Astrocyte (in vitro differentiated cells and primary cell): ENCODE measurements at regions not wholly inside any gene's neighbourhood (a gene's known extent, or its start where the extent isn't known, plus 50 kb on each side); places are given as distances from the start of the nearest gene placed in this dataset.

Experiments
- DNase-seq: peaks from one replicate; pipeline ENCODE4 v3.0.0-alpha.2; 2010; ENCODE audit warnings: low read depth
- FAIRE-seq: peaks from 2 replicates; lab custom pipeline; 2011; peaks lifted over from hg19 to GRCh38; lab: Jason Lieb, UNC
- H2AFZ ChIP-seq: 2 replicates; pipeline ENCODE4 v1.6.0; 2012; ENCODE audit warnings: low read depth, low read length, inconsistent platforms
- H3K27ac ChIP-seq: 2 replicates; pipeline ENCODE4 v1.5.1; 2011; ENCODE audit warnings: low read depth, low read length, inconsistent platforms
- H3K27me3 ChIP-seq: 2 replicates; pipeline ENCODE4 v1.6.0; 2011; ENCODE audit warnings: low read length, inconsistent platforms; ENCODE audit not compliant: insufficient read depth
- H3K36me3 ChIP-seq: 2 replicates; pipeline ENCODE4 v1.5.1; 2011; ENCODE audit warnings: low read length, inconsistent platforms; ENCODE audit not compliant: insufficient read depth
- H3K4me1 ChIP-seq: 2 replicates; pipeline ENCODE4 v1.5.1; 2011; ENCODE audit warnings: low read length, inconsistent platforms; ENCODE audit not compliant: insufficient read depth
- H3K4me2 ChIP-seq: 2 replicates; pipeline ENCODE4 v1.6.0; 2012; ENCODE audit warnings: low read length, inconsistent platforms
- H3K4me3 ChIP-seq: 2 replicates; pipeline ENCODE4 v1.5.1; 2011; ENCODE audit warnings: low read depth, mild to moderate bottlenecking, low read length, inconsistent platforms; ENCODE audit not compliant: insufficient read depth
- H3K79me2 ChIP-seq: 2 replicates; pipeline ENCODE4 v1.6.0; 2012; ENCODE audit warnings: mild to moderate bottlenecking, low read length, inconsistent platforms; ENCODE audit not compliant: insufficient read depth
- H3K9ac ChIP-seq: 2 replicates; pipeline ENCODE4 v1.6.0; 2012; ENCODE audit warnings: mild to moderate bottlenecking, low read length, inconsistent platforms
- H3K9me3 ChIP-seq: 2 replicates; pipeline ENCODE4 v1.5.1; 2012; ENCODE audit warnings: low read depth, mild to moderate bottlenecking, low read length, inconsistent platforms; ENCODE audit not compliant: insufficient read depth
- H4K20me1 ChIP-seq: 2 replicates; pipeline ENCODE4 v1.6.0; 2012; ENCODE audit warnings: low read length, inconsistent platforms; ENCODE audit not compliant: insufficient read depth
- H3K27ac Mint-ChIP-seq: one replicate; pipeline ENCODE4 v1.8.0; 2021; ENCODE audit warnings: mild to moderate bottlenecking, mixed read lengths; ENCODE audit not compliant: unreplicated experiment
- H3K27me3 Mint-ChIP-seq: one replicate; pipeline ENCODE4 v1.8.0; 2021; ENCODE audit warnings: low read depth, mixed read lengths; ENCODE audit not compliant: unreplicated experiment
- H3K36me3 Mint-ChIP-seq: one replicate; pipeline ENCODE4 v1.8.0; 2021; ENCODE audit warnings: low read depth, mixed read lengths; ENCODE audit not compliant: unreplicated experiment
- H3K4me1 Mint-ChIP-seq: one replicate; pipeline ENCODE4 v1.8.0; 2021; ENCODE audit warnings: low read depth, mixed read lengths; ENCODE audit not compliant: unreplicated experiment
- H3K4me3 Mint-ChIP-seq: one replicate; pipeline ENCODE4 v1.8.0; 2021; ENCODE audit warnings: mild to moderate bottlenecking, moderate library complexity, mixed read lengths; ENCODE audit not compliant: unreplicated experiment
- H3K9me3 Mint-ChIP-seq: one replicate; pipeline ENCODE4 v1.8.0; 2021; ENCODE audit warnings: mild to moderate bottlenecking, mixed read lengths; ENCODE audit not compliant: unreplicated experiment
- CTCF ChIP-seq: IDR thresholded peaks from 2 replicates; pipeline ENCODE4 v1.5.1; 2011; ENCODE audit warnings: low read depth, mild to moderate bottlenecking, inconsistent platforms, low read length, moderate library complexity; ENCODE audit not compliant: insufficient read depth
- EZH2 ChIP-seq: IDR thresholded peaks from 2 replicates; pipeline ENCODE4 v1.6.1; 2012; ENCODE audit warnings: mild to moderate bottlenecking, low read length, inconsistent platforms; ENCODE audit not compliant: insufficient read depth

GRCh38 chr1:82614090-82614489 is 813.4 kb downstream of the ADGRL2 start:
- Mint-ChIP-seq H3K27ac (no peak overlapping the region), H3K4me1 (no peaks in the 10 kb centered on the region), H3K27me3 (no peaks in the 10 kb centered on the region), H3K9me3 (no peaks in the 10 kb centered on the region), H3K4me3 (no peak overlapping the region), H3K36me3 (no peaks in the 10 kb centered on the region)
- Histone ChIP-seq H3K9me3 (no peaks in the 10 kb centered on the region), H3K4me3 (no peak overlapping the region), H3K36me3 (no peaks in the 10 kb centered on the region), H2AFZ (no peak overlapping the region), H3K9ac (no peak overlapping the region), H3K79me2 (no peaks in the 10 kb centered on the region), H4K20me1 (no peaks in the 10 kb centered on the region), H3K27me3 (no peaks in the 10 kb centered on the region), H3K4me1 (no peaks in the 10 kb centered on the region), H3K4me2 (no peak overlapping the region), H3K27ac (no peak overlapping the region)
- no peak for TF ChIP-seq CTCF
- no peak for TF ChIP-seq EZH2
- no peak for DNase-seq
- FAIRE-seq = no peak

GRCh38 chr1:82612986-82613385 is 812.3 kb downstream of the ADGRL2 start:
- Histone ChIP-seq H3K27ac (no peak overlapping the region), H3K79me2 (no peaks in the 10 kb centered on the region), H3K9me3 (no peaks in the 10 kb centered on the region), H3K9ac (no peak overlapping the region), H3K36me3 (no peaks in the 10 kb centered on the region), H3K4me2 (no peak overlapping the region), H3K27me3 (no peaks in the 10 kb centered on the region), H3K4me3 (no peak overlapping the region), H3K4me1 (no peaks in the 10 kb centered on the region), H4K20me1 (no peaks in the 10 kb centered on the region), H2AFZ (no peak overlapping the region)
- TF ChIP-seq CTCF (no peak), EZH2 (no peak)
- Mint-ChIP-seq H3K9me3 (no peaks in the 10 kb centered on the region), H3K27ac (no peak overlapping the region), H3K4me1 (no peaks in the 10 kb centered on the region), H3K27me3 (no peaks in the 10 kb centered on the region), H3K36me3 (no peaks in the 10 kb centered on the region), H3K4me3 (no peak overlapping the region)
- FAIRE-seq (no peak), DNase-seq (no peak)

GRCh38 chr1:82606546-82606945 is 805.8 kb downstream of the ADGRL2 start:
- no peaks in the 10 kb centered on the region for H4K20me1 ChIP-seq
- Mint-ChIP-seq H3K9me3 (no peaks in the 10 kb centered on the region), H3K4me1 (no peaks in the 10 kb centered on the region), H3K4me3 (no peak overlapping the region), H3K36me3 (no peaks in the 10 kb centered on the region), H3K27me3 (no peaks in the 10 kb centered on the region), H3K27ac (no peak overlapping the region)
- no peak overlapping the region for H3K4me3 ChIP-seq
- no peak overlapping the region for H2AFZ ChIP-seq
- DNase-seq (no peak), FAIRE-seq (no peak)
- H3K27ac ChIP-seq = no peak overlapping the region
- no peaks in the 10 kb centered on the region for H3K4me1 ChIP-seq
- TF ChIP-seq EZH2 (no peak), CTCF (no peak)
- no peak overlapping the region for H3K4me2 ChIP-seq
- no peaks in the 10 kb centered on the region for H3K9me3 ChIP-seq
- no peaks in the 10 kb centered on the region for H3K79me2 ChIP-seq
- no peaks in the 10 kb centered on the region for H3K36me3 ChIP-seq
- H3K9ac ChIP-seq = no peak overlapping the region
- H3K27me3 ChIP-seq = no peaks in the 10 kb centered on the region
